ENCODE measurements at regions not wholly inside any gene's neighbourhood (a gene's known extent, or its start where the extent isn't known, plus 50 kb on each side); places are given as distances from the start of the nearest gene placed in this dataset.
"Not testable (repeated sequence)": the region's sequence is repeated elsewhere in the genome, so short reads cannot be mapped to it uniquely, and the experiment has no call there.

- DNase-seq = no peak
These were observed 397.6 kb upstream of the MAF start for GRCh38 chr16:79998143-79998542.

- DNase-seq = no peak
These were observed 396.7 kb upstream of the MAF start for GRCh38 chr16:79997257-79997656.

- no peak for DNase-seq
These were observed 395.8 kb upstream of the MAF start for GRCh38 chr16:79996321-79996720.

- no peak for DNase-seq
These were observed 394.8 kb upstream of the MAF start for GRCh38 chr16:79995315-79995714.

- DNase-seq = no peak
These were observed 393.9 kb upstream of the MAF start for GRCh38 chr16:79994418-79994817.

GRCh38 chr16:79993629-79994209 is 393.2 kb upstream of the MAF start:
- no peak for DNase-seq

- no peak for DNase-seq
These were observed 391.4 kb upstream of the MAF start for GRCh38 chr16:79991969-79992368.

- DNase-seq = no peak
These were observed 388.2 kb upstream of the MAF start for GRCh38 chr16:79988721-79989220.

- no peak for DNase-seq
These were observed 387.6 kb upstream of the MAF start for GRCh38 chr16:79988089-79988488.

- no peak for DNase-seq
These were observed 385.8 kb upstream of the MAF start for GRCh38 chr16:79986352-79986751.

GRCh38 chr16:79985606-79986005 is 385.1 kb upstream of the MAF start:
- no peak for DNase-seq

- DNase-seq = not testable (repeated sequence)
These were observed 383.6 kb upstream of the MAF start for GRCh38 chr16:79984149-79984548.

- no peak for DNase-seq
These were observed 382.3 kb upstream of the MAF start for GRCh38 chr16:79982862-79983261.

GRCh38 chr16:79982361-79982760 is 381.8 kb upstream of the MAF start:
- DNase-seq = no peak

GRCh38 chr16:79981814-79982213 is 381.3 kb upstream of the MAF start:
- DNase-seq = no peak

- no peak for DNase-seq
These were observed 380.3 kb upstream of the MAF start for GRCh38 chr16:79980650-79981521.

- DNase-seq = no peak
These were observed 377.7 kb upstream of the MAF start for GRCh38 chr16:79977940-79978836.

GRCh38 chr16:79973320-79973719 is 372.8 kb upstream of the MAF start:
- no peak for DNase-seq

- DNase-seq = no peak
These were observed 371.6 kb upstream of the MAF start for GRCh38 chr16:79972053-79972704.

GRCh38 chr16:79971237-79971572 is 370.7 kb upstream of the MAF start:
- DNase-seq = no peak

- no peak for DNase-seq
These were observed 370.2 kb upstream of the MAF start for GRCh38 chr16:79970551-79971236.

- DNase-seq = no peak
These were observed 369.6 kb upstream of the MAF start for GRCh38 chr16:79970087-79970486.

Data from Kasumi-1 (cell line).